CD4-positive, alpha-beta T cell (primary cell): ENCODE measurements at regions not wholly inside any gene's neighbourhood (a gene's known extent, or its start where the extent isn't known, plus 50 kb on each side); places are given as distances from the start of the nearest gene placed in this dataset.

Experiments used
- ATAC-seq: fragments of 200-7000 bp; cut with Tn5 transposase; one replicate; pipeline ENCODE4 v1.10.0; 2022; ENCODE audit warnings: mild to moderate bottlenecking; ENCODE audit not compliant: poor library complexity
- CTCF ChIA-PET: fragments of 350-600 bp; sonication (Branson Sonifier 250); formaldehyde crosslinking; loops from one replicate; lab custom pipeline; 2021; ENCODE audit warnings: antibody characterized with exemption, inconsistent platforms; lab: Charles Lee
- POLR2A ChIA-PET: fragments of 350-600 bp; sonication (Branson Sonifier 250); formaldehyde crosslinking; loops from one replicate; lab custom pipeline; 2021; ENCODE audit warnings: antibody characterized with exemption, inconsistent platforms; lab: Charles Lee
- DNase-seq, 14 experiments: peaks; one replicate each; pipeline ENCODE4 v3.0.0-alpha.2; 2013 to 2020; ENCODE audit warnings: mixed read lengths in 2 of 14
- H3K27ac ChIP-seq, 2 donors: one replicate each; pipeline versions ENCODE4 v1.5.1 to v1.7.0; 2013; ENCODE audit warnings: low read length in 2 of 2, low read depth in 1 of 2, mild to moderate bottlenecking in 1 of 2
- H3K27me3 ChIP-seq, 2 experiments: 1 replicate in 1 of 2; 2 replicates in 1 of 2; pipeline versions ENCODE4 v1.6.1 to v1.7.0; 2013; ENCODE audit warnings: low read length in 2 of 2, control low read depth in 1 of 2, mild to moderate bottlenecking in 1 of 2, moderate library complexity in 1 of 2; ENCODE audit not compliant: insufficient read depth in 2 of 2, control insufficient read depth in 1 of 2
- H3K36me3 ChIP-seq: one replicate; pipeline ENCODE4 v1.6.1; 2013; ENCODE audit warnings: low read length, control low read depth; ENCODE audit not compliant: insufficient read depth
- H3K4me1 ChIP-seq: one replicate; pipeline ENCODE4 v1.6.1; 2013; ENCODE audit warnings: low read length, control low read depth; ENCODE audit not compliant: insufficient read depth
- H3K4me3 ChIP-seq: one replicate; pipeline ENCODE4 v1.5.1; 2013; ENCODE audit warnings: mild to moderate bottlenecking, low read length, moderate library complexity
- H3K9me3 ChIP-seq, 2 experiments: 1 replicate in 1 of 2; 2 replicates in 1 of 2; pipeline versions ENCODE4 v1.6.1 to v1.7.0; 2013; ENCODE audit warnings: low read length in 2 of 2, mild to moderate bottlenecking in 2 of 2, control low read depth in 1 of 2, moderate library complexity in 1 of 2; ENCODE audit not compliant: control insufficient read depth in 1 of 2, insufficient read depth in 1 of 2
- H3K27ac Mint-ChIP-seq: one replicate; pipeline ENCODE4 v1.8.0; 2020; ENCODE audit warnings: mixed read lengths
- H3K27me3 Mint-ChIP-seq: one replicate; pipeline ENCODE4 v1.8.0; 2021; ENCODE audit warnings: mixed read lengths
- H3K36me3 Mint-ChIP-seq: one replicate; pipeline ENCODE4 v1.8.0; 2021; ENCODE audit warnings: low read depth, mixed read lengths
- H3K4me1 Mint-ChIP-seq: one replicate; pipeline ENCODE4 v1.8.0; 2021; ENCODE audit warnings: low read depth, mixed read lengths
- H3K4me3 Mint-ChIP-seq: one replicate; pipeline ENCODE4 v1.8.0; 2020; ENCODE audit warnings: mild to moderate bottlenecking, mixed read lengths
- H3K9me3 Mint-ChIP-seq: one replicate; pipeline ENCODE4 v1.8.0; 2020; ENCODE audit warnings: mixed read lengths
- intact Hi-C, 2 experiments: fragments of 100-400 bp; cut with DNase I in 1 of 2; cut with micrococcal nuclease in 1 of 2; formaldehyde crosslinking; loops; one replicate each; pipeline versions ENCODE4 v1.15.1 to v1.9.0; 2023 to 2025; cut with DNase I, micrococcal nuclease
- TF ChIP-seq, protein P1 (sequence below): fragments of 200-600 bp; IDR thresholded peaks from one replicate; pipeline ENCODE4 v1.8.0; 2022; ENCODE audit warnings: antibody characterized with exemption, mild to moderate bottlenecking

DNA sequence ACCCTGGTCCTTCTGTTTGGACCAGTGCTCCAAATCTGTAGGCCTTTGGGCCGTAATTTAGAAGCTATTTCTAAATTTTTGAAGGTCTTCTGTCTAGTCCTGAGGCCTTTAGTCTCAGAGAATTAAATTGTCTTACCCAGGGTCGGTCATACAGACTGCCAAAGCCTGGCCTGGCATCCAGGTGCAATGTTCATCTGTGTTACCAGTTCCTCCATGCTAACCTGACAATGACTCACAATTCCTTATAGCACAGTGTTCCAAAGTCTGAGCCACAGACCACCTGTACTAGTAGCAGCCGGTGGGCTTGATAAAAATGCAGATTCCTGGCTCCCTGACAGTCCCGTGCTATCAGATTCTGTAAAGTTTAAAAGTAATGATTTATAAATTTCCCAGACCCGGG is 77.7 kb upstream of the MAP4K3 start:
- Mint-ChIP-seq H3K4me3 (no peak overlapping the region), H3K27ac (no peak overlapping the region), H3K4me1 (peaks cover 5% of the 10 kb centered on the region), H3K36me3 (peaks cover under 1% of the 10 kb centered on the region), H3K9me3 (no peaks in the 10 kb centered on the region), H3K27me3 (no peaks in the 10 kb centered on the region)
- H3K4me3 ChIP-seq = no peak overlapping the region
- POLR2A ChIA-PET = no interaction called here
- no peak for DNase-seq
- H3K9me3 ChIP-seq = no peaks in the 10 kb centered on the region
- H3K27me3 ChIP-seq = no peaks in the 10 kb centered on the region
- no peaks in the 10 kb centered on the region for H3K4me1 ChIP-seq
- TF ChIP-seq, protein P1, sequence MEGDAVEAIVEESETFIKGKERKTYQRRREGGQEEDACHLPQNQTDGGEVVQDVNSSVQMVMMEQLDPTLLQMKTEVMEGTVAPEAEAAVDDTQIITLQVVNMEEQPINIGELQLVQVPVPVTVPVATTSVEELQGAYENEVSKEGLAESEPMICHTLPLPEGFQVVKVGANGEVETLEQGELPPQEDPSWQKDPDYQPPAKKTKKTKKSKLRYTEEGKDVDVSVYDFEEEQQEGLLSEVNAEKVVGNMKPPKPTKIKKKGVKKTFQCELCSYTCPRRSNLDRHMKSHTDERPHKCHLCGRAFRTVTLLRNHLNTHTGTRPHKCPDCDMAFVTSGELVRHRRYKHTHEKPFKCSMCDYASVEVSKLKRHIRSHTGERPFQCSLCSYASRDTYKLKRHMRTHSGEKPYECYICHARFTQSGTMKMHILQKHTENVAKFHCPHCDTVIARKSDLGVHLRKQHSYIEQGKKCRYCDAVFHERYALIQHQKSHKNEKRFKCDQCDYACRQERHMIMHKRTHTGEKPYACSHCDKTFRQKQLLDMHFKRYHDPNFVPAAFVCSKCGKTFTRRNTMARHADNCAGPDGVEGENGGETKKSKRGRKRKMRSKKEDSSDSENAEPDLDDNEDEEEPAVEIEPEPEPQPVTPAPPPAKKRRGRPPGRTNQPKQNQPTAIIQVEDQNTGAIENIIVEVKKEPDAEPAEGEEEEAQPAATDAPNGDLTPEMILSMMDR = no peak
- intact Hi-C loops = no loop called here
- no peaks in the 10 kb centered on the region for H3K36me3 ChIP-seq
- no peak for ATAC-seq
- no peak overlapping the region for H3K27ac ChIP-seq
- CTCF ChIA-PET = no interaction called here

DNA sequence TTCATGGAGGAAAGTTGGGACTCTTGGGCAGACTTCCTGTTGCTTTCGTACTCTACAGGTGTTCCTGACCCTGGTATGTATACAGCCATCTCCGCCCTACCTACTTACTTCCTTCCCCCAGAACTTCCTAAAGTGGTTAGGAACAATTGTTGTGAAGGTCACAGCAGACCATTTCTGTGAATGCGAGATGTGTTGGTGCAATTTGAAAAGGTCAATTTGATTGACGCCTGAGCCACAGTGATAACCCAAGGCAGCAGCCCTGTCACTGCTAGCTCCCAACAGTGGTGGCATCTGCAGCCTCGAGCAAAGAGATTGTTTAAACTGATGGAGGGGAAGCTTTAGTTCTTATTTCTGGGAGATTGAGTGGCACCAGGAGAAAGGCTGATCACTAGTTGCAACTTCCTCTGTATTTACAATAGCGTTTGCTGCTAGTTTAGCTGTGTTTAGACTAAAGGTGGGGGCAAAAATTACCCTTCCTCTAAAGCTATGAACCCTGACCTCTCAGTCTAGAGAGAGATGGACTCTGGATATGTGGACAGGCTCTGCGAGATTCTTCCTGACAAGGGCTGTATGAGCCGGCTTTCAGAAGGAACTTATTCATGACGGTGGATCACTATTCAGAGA is 78.3 kb upstream of the MAP4K3 start:
- CTCF ChIA-PET = no interaction called here
- Histone ChIP-seq H3K9me3 (no peaks in the 10 kb centered on the region), H3K27me3 (no peaks in the 10 kb centered on the region), H3K36me3 (no peaks in the 10 kb centered on the region), H3K4me3 (no peak overlapping the region), H3K27ac (no peak overlapping the region), H3K4me1 (no peaks in the 10 kb centered on the region)
- no peak for ATAC-seq
- TF ChIP-seq, protein P1 = no peak
- peaks cover 5% of the 10 kb centered on the region for H3K4me1 Mint-ChIP-seq
- H3K27me3 Mint-ChIP-seq = no peaks in the 10 kb centered on the region
- H3K36me3 Mint-ChIP-seq = peaks cover 5% of the 10 kb centered on the region
- POLR2A ChIA-PET = no interaction called here
- no peak for DNase-seq
- no peak overlapping the region for H3K27ac Mint-ChIP-seq
- intact Hi-C loops = no loop called here
- H3K4me3 Mint-ChIP-seq = no peak overlapping the region
- no peaks in the 10 kb centered on the region for H3K9me3 Mint-ChIP-seq

- intact Hi-C loops = no loop called here
- Histone ChIP-seq H3K27me3 (no peaks in the 10 kb centered on the region), H3K9me3 (no peaks in the 10 kb centered on the region), H3K36me3 (no peaks in the 10 kb centered on the region), H3K4me3 (no peak overlapping the region), H3K4me1 (no peaks in the 10 kb centered on the region), H3K27ac (no peak overlapping the region)
- ChIA-PET CTCF (interaction anchor here (0.6 kb wide), 1 partner anchor 15 kb away, joined by 3 read pairs; no protein-coding TSS in a partner anchor), POLR2A (no interaction called here)
- Mint-ChIP-seq H3K27me3 (no peaks in the 10 kb centered on the region), H3K27ac (no peak overlapping the region), H3K4me1 (peaks cover 5% of the 10 kb centered on the region), H3K36me3 (peaks cover 5% of the 10 kb centered on the region), H3K9me3 (no peaks in the 10 kb centered on the region), H3K4me3 (no peak overlapping the region)
- DNase-seq (no peak), ATAC-seq (no peak)
- TF ChIP-seq, protein P1 = no peak
Measured at GRCh38 chr2:39515897-39516346, 78.8 kb upstream of the MAP4K3 start.
